Ascending aorta (tissue), 2 donors: ENCODE measurements at regions not wholly inside any gene's neighbourhood (a gene's known extent, or its start where the extent isn't known, plus 50 kb on each side); places are given as distances from the start of the nearest gene placed in this dataset.

Experiments
- DNase-seq, 2 donors: peaks; one replicate each; pipeline ENCODE4 v3.0.0-alpha.2; 2019; ENCODE audit warnings: low spot score in 2 of 2
- H3K27ac ChIP-seq, 2 donors: fragments of 200-600 bp; sonication (generic); one replicate each; pipeline ENCODE4 v1.5.1; 2016 to 2017; ENCODE audit warnings: mild to moderate bottlenecking in 1 of 2
- H3K27me3 ChIP-seq: fragments of 200-600 bp; sonication (generic); one replicate; pipeline ENCODE4 v1.5.1; 2017
- H3K36me3 ChIP-seq, 2 donors: fragments of 200-600 bp; sonication (generic); one replicate each; pipeline ENCODE4 v1.5.1; 2016
- H3K4me1 ChIP-seq, 2 donors: fragments of 200-600 bp; sonication (generic); one replicate each; pipeline ENCODE4 v1.5.1; 2016 to 2017; ENCODE audit warnings: mild to moderate bottlenecking in 1 of 2
- H3K4me3 ChIP-seq, 2 donors: fragments of 200-600 bp; sonication (generic); one replicate each; pipeline ENCODE4 v1.5.1; 2016 to 2017; ENCODE audit warnings: mild to moderate bottlenecking in 1 of 2
- H3K9me3 ChIP-seq, 2 donors: fragments of 200-600 bp; sonication (generic); one replicate each; pipeline ENCODE4 v1.5.1; 2016
- intact Hi-C: fragments of 100-400 bp; cut with DNase I; formaldehyde crosslinking; loops from one replicate; pipeline ENCODE4 v1.15.1; 2023
- TF ChIP-seq, protein P1 (sequence below), 3 experiments: fragments of 200-600 bp in 2 of 3; fragments of 450-650 bp in 1 of 3; sonication (generic) in 2 of 3; IDR thresholded peaks; one replicate each; pipeline ENCODE4 v1.5.1; 2016 to 2019; ENCODE audit warnings: antibody characterized with exemption in 3 of 3, mild to moderate bottlenecking in 1 of 3, moderate library complexity in 1 of 3

DNA sequence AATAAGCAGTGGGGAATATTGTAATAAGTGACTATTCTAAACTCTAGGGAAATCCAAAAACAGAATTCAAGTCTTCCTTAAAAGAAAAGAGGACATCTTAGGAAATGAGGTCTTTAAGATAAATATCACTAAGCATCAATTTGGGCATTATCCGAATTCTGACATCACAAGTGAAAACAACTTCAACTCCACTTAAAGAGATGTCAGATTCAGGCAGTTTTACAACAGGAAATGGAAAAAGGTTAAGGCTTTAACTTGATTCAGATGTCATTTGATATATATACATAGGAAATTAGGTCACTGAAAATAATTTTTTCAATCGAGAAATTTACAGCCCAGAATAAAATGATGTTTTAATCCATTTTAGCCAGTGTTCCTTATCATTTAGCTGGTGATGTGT, 435.4 kb downstream of the SETD4 start:
- intact Hi-C loops: no loop called here
- H3K4me3 ChIP-seq: no peak overlapping the region
- no peaks in the 10 kb centered on the region for H3K36me3 ChIP-seq
- TF ChIP-seq, protein P1, sequence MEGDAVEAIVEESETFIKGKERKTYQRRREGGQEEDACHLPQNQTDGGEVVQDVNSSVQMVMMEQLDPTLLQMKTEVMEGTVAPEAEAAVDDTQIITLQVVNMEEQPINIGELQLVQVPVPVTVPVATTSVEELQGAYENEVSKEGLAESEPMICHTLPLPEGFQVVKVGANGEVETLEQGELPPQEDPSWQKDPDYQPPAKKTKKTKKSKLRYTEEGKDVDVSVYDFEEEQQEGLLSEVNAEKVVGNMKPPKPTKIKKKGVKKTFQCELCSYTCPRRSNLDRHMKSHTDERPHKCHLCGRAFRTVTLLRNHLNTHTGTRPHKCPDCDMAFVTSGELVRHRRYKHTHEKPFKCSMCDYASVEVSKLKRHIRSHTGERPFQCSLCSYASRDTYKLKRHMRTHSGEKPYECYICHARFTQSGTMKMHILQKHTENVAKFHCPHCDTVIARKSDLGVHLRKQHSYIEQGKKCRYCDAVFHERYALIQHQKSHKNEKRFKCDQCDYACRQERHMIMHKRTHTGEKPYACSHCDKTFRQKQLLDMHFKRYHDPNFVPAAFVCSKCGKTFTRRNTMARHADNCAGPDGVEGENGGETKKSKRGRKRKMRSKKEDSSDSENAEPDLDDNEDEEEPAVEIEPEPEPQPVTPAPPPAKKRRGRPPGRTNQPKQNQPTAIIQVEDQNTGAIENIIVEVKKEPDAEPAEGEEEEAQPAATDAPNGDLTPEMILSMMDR (IDR thresholded peaks at IDR 0.05): no peak
- no peaks in the 10 kb centered on the region for H3K27me3 ChIP-seq
- H3K27ac ChIP-seq: no peak overlapping the region
- no peaks in the 10 kb centered on the region for H3K9me3 ChIP-seq
- no peak for DNase-seq
- H3K4me1 ChIP-seq: no peaks in the 10 kb centered on the region

DNA sequence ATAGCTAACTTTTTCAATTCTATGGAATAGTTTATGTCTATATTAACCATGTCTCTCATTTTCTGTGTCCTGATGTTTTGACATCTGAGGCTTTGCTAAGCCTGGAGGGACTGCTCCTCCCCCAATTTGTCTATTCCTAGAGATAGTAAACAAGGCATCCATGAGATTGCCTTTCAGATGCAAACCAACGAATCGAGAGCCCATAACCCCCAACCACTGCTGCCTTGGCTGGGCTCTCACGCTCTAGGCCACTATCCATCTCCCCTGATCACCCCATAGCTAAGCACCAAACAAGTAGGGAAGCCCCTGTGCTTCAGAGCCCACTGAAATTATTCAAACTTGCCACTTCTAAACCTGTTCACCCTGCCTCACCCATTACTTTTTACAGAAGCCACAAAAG, 437.7 kb downstream of the SETD4 start:
- Histone ChIP-seq H3K27ac (no peak overlapping the region), H3K4me3 (no peak overlapping the region), H3K36me3 (no peaks in the 10 kb centered on the region), H3K9me3 (no peaks in the 10 kb centered on the region), H3K27me3 (no peaks in the 10 kb centered on the region), H3K4me1 (no peaks in the 10 kb centered on the region)
- DNase-seq: no peak
- TF ChIP-seq, protein P1 (IDR thresholded peaks at IDR 0.05): no peak
- intact Hi-C loops: no loop called here

DNA sequence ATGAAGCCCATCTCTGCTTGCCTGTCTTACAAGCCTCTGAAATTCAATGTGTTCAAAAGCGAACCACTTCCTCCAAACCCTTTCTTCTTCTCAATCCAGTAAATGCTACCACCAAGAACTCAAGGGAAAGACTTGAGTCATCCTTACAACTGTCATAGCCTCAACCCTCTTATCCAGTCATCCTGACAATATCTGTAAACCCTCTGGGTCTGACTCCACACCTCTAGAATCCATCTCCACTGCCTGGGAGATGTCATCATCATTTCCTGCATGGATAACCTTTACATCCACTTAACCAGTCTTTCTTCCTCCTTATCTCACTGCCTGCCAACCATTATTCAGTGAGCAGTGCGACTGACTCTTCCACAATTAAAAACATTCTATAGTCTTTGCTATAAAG, 441.1 kb downstream of the SETD4 start:
- Histone ChIP-seq H3K9me3 (no peaks in the 10 kb centered on the region), H3K4me3 (no peak overlapping the region), H3K4me1 (no peaks in the 10 kb centered on the region), H3K36me3 (no peaks in the 10 kb centered on the region), H3K27me3 (no peaks in the 10 kb centered on the region), H3K27ac (no peak overlapping the region)
- intact Hi-C loops: loop anchor here (10.0 kb wide), 1 partner anchor 874 kb away; no protein-coding TSS in a partner anchor
- TF ChIP-seq, protein P1 (IDR thresholded peaks at IDR 0.05): no peak
- no peak for DNase-seq

DNA sequence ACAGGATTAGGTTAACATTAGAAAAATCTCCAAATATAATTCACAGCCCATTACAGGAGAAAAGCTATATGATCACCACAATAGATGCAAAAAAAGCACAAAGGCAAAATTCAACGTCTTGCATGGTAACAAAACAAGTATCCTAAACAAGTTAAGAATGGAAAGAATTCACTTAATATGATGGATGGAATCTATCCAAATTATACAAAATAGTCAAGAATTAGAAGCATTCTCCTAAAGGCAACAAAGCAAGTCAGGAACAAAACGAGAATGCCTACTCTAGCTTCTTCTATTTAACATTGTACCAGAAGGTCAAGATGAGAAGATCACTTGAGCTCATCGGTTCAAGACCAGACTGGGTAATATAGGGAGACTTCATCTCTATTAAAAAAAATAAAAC, 442.8 kb downstream of the SETD4 start:
- no peak for DNase-seq
- intact Hi-C loops: loop anchor here (2.0 to 10.0 kb wide), 2 partner anchors 727 to 873 kb away; no protein-coding TSS in a partner anchor

DNA sequence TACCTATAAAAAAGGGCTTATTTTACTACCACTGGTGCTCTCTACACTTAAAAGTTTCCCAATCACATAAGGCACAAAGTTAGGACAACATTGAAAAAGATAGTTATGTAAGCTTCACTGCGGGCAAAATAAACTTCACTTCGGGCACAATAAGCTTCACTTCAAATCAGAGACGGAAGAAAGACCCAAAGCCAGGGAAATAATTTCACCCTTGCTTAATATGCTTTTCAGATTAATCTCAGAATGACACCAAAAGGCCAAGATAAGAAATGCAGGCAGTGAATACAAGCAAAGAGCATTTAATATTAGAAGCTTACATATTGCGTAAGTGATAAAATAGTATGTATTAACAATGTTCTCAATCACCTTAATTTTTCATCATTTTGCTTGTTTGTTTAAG, 444.2 kb downstream of the SETD4 start:
- TF ChIP-seq, protein P1 (IDR thresholded peaks at IDR 0.05): peak; percentile 30 to 53 (median 42)
- no peak overlapping the region for H3K4me3 ChIP-seq
- no peaks in the 10 kb centered on the region for H3K9me3 ChIP-seq
- H3K36me3 ChIP-seq: no peaks in the 10 kb centered on the region
- H3K27me3 ChIP-seq: no peaks in the 10 kb centered on the region
- no peak overlapping the region for H3K27ac ChIP-seq
- no peaks in the 10 kb centered on the region for H3K4me1 ChIP-seq
- intact Hi-C loops: loop anchor here (2.0 to 10.0 kb wide), 2 partner anchors 725 to 871 kb away; no protein-coding TSS in a partner anchor
- DNase-seq: no peak

More for the DNA sequence above, 442.8 kb downstream of the SETD4 start:
- no peaks in the 10 kb centered on the region for H3K9me3 ChIP-seq
- H3K4me1 ChIP-seq: no peaks in the 10 kb centered on the region
- H3K27ac ChIP-seq: no peak overlapping the region
- H3K36me3 ChIP-seq: no peaks in the 10 kb centered on the region
- TF ChIP-seq, protein P1 (IDR thresholded peaks at IDR 0.05): no peak
- H3K27me3 ChIP-seq: no peaks in the 10 kb centered on the region
- H3K4me3 ChIP-seq: no peak overlapping the region

DNA sequence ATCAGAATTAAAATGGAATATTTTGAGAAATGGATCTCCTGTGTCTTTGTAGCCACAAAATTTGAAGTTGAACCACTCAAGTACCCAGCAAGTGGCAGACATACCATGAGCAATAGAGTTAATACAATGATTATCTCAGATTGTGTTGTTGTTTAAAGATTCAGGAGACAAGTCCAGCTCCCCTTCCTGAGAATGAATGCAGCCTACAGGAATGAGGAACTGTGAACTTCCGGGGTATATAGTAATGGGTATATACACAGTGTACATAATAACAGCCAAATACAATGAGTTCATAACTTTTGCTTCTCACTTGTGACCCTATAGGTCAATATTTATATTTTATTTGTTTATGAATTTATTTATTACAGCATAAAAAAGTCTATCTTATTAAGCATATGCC, 445.0 kb downstream of the SETD4 start:
- Histone ChIP-seq H3K36me3 (no peaks in the 10 kb centered on the region), H3K9me3 (no peaks in the 10 kb centered on the region), H3K27me3 (no peaks in the 10 kb centered on the region), H3K4me1 (no peaks in the 10 kb centered on the region), H3K27ac (no peak overlapping the region), H3K4me3 (no peak overlapping the region)
- intact Hi-C loops: loop anchor here (10.0 kb wide), 1 partner anchor 871 kb away; no protein-coding TSS in a partner anchor
- no peak for DNase-seq
- TF ChIP-seq, protein P1 (IDR thresholded peaks at IDR 0.05): no peak
